GM10248 (cell line): ENCODE measurements at regions not wholly inside any gene's neighbourhood (a gene's known extent, or its start where the extent isn't known, plus 50 kb on each side); places are given as distances from the start of the nearest gene placed in this dataset.

Source experiments
- CTCF ChIA-PET: fragments of 300-600 bp; sonication (Branson Sonifier 250); formaldehyde crosslinking; extraction: SDS; loops from one replicate; lab custom pipeline; 2021; ENCODE audit warnings: antibody characterized with exemption; lab: Yijun Ruan, JAX
- POLR2A ChIA-PET: fragments of 350-650 bp; sonication (Branson Sonifier 250); formaldehyde crosslinking; extraction: SDS; loops from one replicate; lab custom pipeline; 2020; ENCODE audit warnings: antibody characterized with exemption; lab: Yijun Ruan, JAX
- DNase-seq: peaks from one replicate; pipeline ENCODE4 v3.0.0; 2012; ENCODE audit errors: extremely low spot score
- TF ChIP-seq, protein P1 (sequence below): IDR thresholded peaks from 2 replicates; pipeline ENCODE4 v1.5.1; 2012; ENCODE audit warnings: mild to moderate bottlenecking, low read depth; ENCODE audit errors: extremely low read depth, missing control alignments, control extremely low read depth

DNA sequence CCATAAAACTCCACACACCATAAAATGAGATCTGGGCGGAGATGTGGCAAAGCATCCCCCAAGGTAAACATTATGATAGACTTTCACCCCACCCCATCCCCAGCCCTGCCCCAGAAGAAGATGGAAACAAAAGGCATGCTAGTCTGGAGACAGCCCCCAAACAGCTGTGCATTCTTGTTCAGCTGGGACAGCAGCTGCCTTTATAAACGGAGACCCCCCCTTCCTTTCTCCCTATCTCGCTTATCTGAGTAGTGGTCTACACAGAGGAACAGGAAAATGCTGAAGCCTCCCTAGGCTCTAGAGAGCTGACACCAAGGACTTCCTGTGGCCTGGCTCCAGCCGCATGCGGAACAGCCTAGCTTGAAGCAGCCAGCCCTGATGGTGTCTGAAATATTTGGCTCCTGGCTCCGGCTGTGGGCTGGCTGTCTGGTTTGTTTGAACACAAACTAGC is 190.3 kb upstream of the ANKFN1 start:
- ChIA-PET POLR2A (no interaction called here), CTCF (interaction anchor here (0.9 kb wide), 1 partner anchor 24 kb away, joined by 3 read pairs; no protein-coding TSS in a partner anchor)
- DNase-seq, result no peak
- TF ChIP-seq, protein P1, sequence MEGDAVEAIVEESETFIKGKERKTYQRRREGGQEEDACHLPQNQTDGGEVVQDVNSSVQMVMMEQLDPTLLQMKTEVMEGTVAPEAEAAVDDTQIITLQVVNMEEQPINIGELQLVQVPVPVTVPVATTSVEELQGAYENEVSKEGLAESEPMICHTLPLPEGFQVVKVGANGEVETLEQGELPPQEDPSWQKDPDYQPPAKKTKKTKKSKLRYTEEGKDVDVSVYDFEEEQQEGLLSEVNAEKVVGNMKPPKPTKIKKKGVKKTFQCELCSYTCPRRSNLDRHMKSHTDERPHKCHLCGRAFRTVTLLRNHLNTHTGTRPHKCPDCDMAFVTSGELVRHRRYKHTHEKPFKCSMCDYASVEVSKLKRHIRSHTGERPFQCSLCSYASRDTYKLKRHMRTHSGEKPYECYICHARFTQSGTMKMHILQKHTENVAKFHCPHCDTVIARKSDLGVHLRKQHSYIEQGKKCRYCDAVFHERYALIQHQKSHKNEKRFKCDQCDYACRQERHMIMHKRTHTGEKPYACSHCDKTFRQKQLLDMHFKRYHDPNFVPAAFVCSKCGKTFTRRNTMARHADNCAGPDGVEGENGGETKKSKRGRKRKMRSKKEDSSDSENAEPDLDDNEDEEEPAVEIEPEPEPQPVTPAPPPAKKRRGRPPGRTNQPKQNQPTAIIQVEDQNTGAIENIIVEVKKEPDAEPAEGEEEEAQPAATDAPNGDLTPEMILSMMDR, result no peak

DNA sequence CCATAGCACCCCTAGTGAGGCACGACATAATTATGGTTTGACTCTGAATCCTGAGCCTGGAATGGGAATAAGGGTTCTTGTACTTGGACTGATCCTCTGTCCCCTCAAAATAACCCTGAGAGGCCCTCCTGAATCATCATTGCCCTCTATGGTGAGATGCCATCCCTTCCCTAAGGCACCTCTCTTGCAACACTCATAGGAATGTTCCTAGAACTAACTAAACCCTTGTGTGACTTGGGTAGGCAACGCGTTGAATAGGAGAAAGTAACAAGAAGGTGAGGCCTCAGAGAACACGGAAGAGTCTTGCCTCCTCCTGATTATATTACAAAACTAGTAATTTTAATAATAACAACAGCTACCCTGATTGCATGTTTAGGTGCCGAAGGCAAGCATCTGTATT is 189.1 kb upstream of the ANKFN1 start:
- CTCF ChIA-PET, result no interaction called here
- POLR2A ChIA-PET, result no interaction called here
- TF ChIP-seq, protein P1, result no peak
- no peak for DNase-seq

DNA sequence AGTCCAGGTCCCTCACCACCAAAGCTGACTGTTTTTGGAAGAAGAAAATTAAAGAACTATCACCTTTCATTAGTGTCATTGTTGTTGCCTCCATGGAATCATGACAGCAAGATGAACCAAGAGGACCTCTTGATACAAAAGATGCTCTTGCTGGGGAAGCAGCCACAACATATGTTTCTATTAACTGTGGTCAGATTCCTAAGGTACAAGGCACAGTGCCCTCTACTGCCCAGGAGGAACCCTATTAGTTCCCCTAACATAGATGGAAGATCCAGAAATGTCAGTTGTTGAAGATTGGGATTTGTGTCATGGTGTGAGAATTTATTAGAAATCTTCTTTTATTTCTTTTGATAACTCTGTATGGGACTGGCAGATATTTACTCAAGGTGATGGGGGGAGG is 188.2 kb upstream of the ANKFN1 start:
- POLR2A ChIA-PET, result no interaction called here
- TF ChIP-seq, protein P1, result no peak
- CTCF ChIA-PET, result no interaction called here
- no peak for DNase-seq

DNA sequence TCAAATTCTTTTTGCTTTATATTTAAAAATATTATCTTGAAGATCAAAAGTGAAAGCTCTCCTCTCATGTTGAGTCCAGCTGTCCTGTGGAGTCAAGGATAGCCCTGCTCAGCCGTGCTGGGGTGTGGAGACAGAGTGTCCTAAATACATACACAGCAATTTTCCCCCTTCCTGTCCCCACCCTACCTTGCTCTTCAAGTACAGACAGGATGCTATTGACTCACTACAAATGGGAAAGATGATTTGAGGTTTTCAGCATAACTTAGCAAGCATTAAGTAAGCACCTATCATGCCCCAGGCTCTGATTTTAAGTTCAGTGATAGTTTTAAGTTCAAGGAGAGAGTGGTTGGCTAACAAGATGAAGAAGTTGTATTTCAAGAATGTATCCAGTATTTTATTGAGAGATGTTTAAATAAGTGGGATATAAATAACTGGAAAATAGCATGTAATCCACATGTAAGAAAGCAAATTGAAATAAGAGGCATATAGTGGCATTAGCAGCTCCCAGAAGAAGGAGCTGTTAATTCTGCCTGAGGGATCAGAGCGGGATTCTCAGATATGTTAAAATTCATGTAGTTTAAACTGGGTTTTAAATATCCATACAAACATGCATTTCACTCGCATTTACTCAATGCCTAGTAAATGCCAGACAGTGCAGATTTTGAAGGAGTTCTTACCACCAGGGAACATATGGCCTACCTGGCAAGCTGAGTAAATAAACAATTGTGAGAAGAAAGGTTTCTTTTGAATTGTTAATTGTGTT is 183.5 kb upstream of the ANKFN1 start:
- no peak for DNase-seq
- TF ChIP-seq, protein P1, result no peak
- ChIA-PET CTCF (interaction anchor here (1.2 kb wide), 1 partner anchor 9 kb away, joined by 3 read pairs; no protein-coding TSS in a partner anchor), POLR2A (no interaction called here)

DNA sequence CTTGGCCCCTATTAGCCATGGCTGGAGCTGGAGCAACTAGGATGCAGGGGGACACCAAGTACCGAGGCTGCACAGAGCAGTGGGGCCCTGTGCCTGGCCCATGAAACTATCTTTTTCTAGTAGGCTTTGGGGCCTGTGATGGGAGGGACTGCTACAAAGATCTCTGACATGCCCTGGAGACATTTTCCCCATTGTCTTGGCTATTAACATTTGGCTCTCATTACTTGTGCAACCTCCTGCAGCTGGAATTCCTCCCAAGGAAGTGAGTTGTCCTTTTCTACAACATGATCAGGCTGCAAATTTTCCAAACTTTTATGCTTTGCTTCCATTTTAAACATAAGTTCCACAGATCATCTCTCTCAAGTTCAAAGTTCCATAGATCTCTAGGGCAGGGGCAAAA is 174.7 kb upstream of the ANKFN1 start:
- POLR2A ChIA-PET, result no interaction called here
- no peak for DNase-seq
- CTCF ChIA-PET, result no interaction called here
- TF ChIP-seq, protein P1, result no peak

DNA sequence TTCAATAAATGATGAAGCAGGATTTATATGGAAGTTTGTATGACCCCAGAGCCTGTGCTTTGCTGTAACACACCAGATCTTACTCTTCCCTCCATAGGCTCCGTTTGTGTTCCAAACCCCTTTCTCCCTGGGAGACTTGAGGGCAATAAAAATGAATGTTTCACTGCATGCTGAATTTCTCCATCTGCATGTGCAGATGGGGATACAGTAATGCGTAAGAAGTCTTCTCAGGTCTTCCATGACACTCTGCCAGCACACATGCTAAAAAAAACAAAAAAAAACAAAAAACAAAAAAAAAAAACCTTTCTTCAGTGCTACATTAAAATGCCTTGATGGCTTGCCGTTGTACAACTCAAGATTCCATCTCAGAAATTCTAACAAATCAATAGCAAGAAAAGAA is 170.2 kb upstream of the ANKFN1 start:
- ChIA-PET POLR2A (no interaction called here), CTCF (no interaction called here)
- TF ChIP-seq, protein P1, result no peak
- no peak for DNase-seq
